Esophagus muscularis mucosa (tissue), 4 donors: ENCODE measurements at regions not wholly inside any gene's neighbourhood (a gene's known extent, or its start where the extent isn't known, plus 50 kb on each side); places are given as distances from the start of the nearest gene placed in this dataset.

Experiments used
- DNase-seq: peaks from one replicate; pipeline ENCODE4 v3.0.0-alpha.2; 2017; ENCODE audit errors: extremely low spot score
- H3K27ac ChIP-seq, 4 donors: fragments of 200-600 bp; sonication (generic); replicated peaks in 1 of 4; 1 replicate in 3 of 4; 2 replicates in 1 of 4; pipeline ENCODE4 v1.5.1; 2016 to 2019; ENCODE audit warnings: mild to moderate bottlenecking in 1 of 4
- H3K27me3 ChIP-seq, 4 donors: fragments of 200-600 bp; sonication (generic); one replicate each; pipeline versions ENCODE4 v1.5.1 to v1.6.0; 2016 to 2019
- H3K36me3 ChIP-seq, 4 donors: fragments of 200-600 bp; sonication (generic); one replicate each; pipeline ENCODE4 v1.5.1; 2016 to 2019
- H3K4me1 ChIP-seq, 4 donors: fragments of 200-600 bp; sonication (generic); one replicate each; pipeline ENCODE4 v1.5.1; 2016 to 2019
- H3K4me3 ChIP-seq, 4 donors: fragments of 200-600 bp; sonication (generic); 1 replicate in 2 of 4; 2 replicates in 2 of 4; pipeline ENCODE4 v1.5.1; 2016 to 2019; ENCODE audit warnings: mild to moderate bottlenecking in 4 of 4, moderate library complexity in 1 of 4
- H3K9me3 ChIP-seq, 4 donors: fragments of 200-600 bp; sonication (generic); 1 replicate in 3 of 4; 2 replicates in 1 of 4; pipeline ENCODE4 v1.5.1; 2016 to 2019
- CTCF ChIP-seq, 3 experiments: fragments of 200-600 bp in 2 of 3; fragments of 450-650 bp in 1 of 3; sonication (generic) in 2 of 3; IDR thresholded peaks; one replicate each; pipeline ENCODE4 v1.5.1; 2017 to 2019; ENCODE audit warnings: antibody characterized with exemption in 3 of 3, mild to moderate bottlenecking in 2 of 3, moderate library complexity in 1 of 3
- EP300 ChIP-seq: sonication (generic); formaldehyde crosslinking; IDR thresholded peaks from one replicate; pipeline ENCODE4 v1.6.1; 2017; ENCODE audit warnings: antibody characterized with exemption
- POLR2A ChIP-seq: fragments of 450-650 bp; IDR thresholded peaks from one replicate; pipeline ENCODE4 v1.6.1; 2017; ENCODE audit warnings: antibody characterized with exemption, moderate library complexity, mild to moderate bottlenecking, low read depth
- POLR2AphosphoS5 ChIP-seq, 2 donors: sonication (generic); formaldehyde crosslinking; IDR thresholded peaks; one replicate each; pipeline ENCODE4 v1.6.1; 2017; ENCODE audit warnings: antibody characterized with exemption in 2 of 2
- WGBS: methylation state at CpG from one replicate; pipeline ENCODE4 v1.1.5; 2018; 5-methylcytosine and 5-hydroxymethylcytosine counted together
- intact Hi-C: fragments of 100-400 bp; cut with DNase I; formaldehyde crosslinking; loops from one replicate; pipeline ENCODE4 v1.15.1; 2023

DNA sequence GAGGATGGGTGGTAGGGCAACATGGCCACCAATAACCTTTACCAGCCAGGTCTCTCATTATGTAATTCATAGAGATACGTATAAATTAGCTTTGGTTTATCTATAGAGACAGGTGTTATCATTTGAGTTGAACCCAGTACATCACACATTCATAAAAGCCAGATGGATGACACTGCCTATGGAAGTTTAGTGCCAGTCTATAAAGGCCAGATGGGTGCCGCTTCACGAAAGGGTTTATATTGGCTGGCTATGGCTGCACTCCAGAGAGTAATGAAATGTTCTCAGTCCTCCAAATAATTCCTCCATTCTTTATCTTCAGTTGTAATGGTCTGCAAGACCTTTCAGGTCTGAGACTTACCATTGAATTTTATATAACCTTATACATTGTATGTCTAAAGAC is 331.9 kb upstream of the NR3C2 start:
- no peak overlapping the region for H3K27ac ChIP-seq
- no peak overlapping the region for H3K4me3 ChIP-seq
- no peaks in the 10 kb centered on the region for H3K27me3 ChIP-seq
- H3K36me3 ChIP-seq: no peaks in the 10 kb centered on the region
- no peaks in the 10 kb centered on the region for H3K9me3 ChIP-seq
- 86% methylated on average over 3 of the region's 3 CpGs for WGBS
- no peak for DNase-seq
- no peak for TF ChIP-seq CTCF (IDR thresholded peaks at IDR 0.05)
- no peak for TF ChIP-seq EP300
- no peak for TF ChIP-seq POLR2A
- no peak for TF ChIP-seq POLR2AphosphoS5 (IDR thresholded peaks at IDR 0.05)
- intact Hi-C loops: no loop called here
- H3K4me1 ChIP-seq: no peaks in the 10 kb centered on the region

DNA sequence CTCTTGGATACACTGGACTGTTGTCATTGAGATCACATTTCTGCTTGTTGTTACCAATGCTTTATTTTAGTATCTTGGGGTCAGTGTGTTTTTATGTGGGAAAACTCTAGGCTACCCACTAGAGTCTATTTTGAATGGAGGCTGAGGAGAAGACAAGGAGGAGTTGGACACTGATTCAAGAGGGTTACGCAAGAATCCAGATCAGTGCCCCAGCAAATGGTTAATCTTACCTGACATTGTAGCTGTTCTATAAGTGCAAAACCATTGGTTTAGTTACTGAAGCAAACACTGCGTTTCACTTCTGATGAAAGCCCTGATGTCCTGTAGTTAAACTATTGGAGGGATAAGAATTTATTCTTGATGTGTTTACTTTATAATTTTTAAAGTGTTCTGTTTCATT is 331.1 kb upstream of the NR3C2 start:
- intact Hi-C loops: no loop called here
- no peak overlapping the region for H3K4me3 ChIP-seq
- TF ChIP-seq EP300 (no peak), POLR2AphosphoS5 (IDR thresholded peaks at IDR 0.05) (no peak), CTCF (IDR thresholded peaks at IDR 0.05) (no peak), POLR2A (no peak)
- H3K27ac ChIP-seq: no peak overlapping the region
- no peaks in the 10 kb centered on the region for H3K4me1 ChIP-seq
- no peaks in the 10 kb centered on the region for H3K27me3 ChIP-seq
- no peaks in the 10 kb centered on the region for H3K9me3 ChIP-seq
- 89% methylated on average over 2 of the region's 2 CpGs for WGBS
- no peak for DNase-seq
- H3K36me3 ChIP-seq: no peaks in the 10 kb centered on the region

DNA sequence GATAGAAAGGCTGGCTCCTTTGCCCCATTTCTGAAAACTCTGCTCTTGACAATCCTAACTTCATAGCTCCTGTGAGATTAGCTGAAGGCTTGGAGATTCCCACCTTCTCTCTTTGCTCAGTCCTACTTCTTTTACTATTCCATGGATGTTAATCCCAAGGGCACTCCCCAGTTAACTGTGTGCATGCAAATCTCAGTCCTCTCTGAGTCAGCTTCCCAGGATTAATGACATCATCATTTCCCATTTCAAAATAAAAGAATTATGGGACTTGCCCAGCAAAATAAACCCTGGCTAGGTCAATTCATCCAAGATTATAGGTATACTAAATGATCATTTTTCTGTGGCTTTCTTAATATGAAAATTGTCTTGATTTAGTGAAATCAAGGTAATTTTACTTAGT is 328.6 kb upstream of the NR3C2 start:
- H3K4me1 ChIP-seq: no peaks in the 10 kb centered on the region
- intact Hi-C loops: no loop called here
- H3K27ac ChIP-seq: no peak overlapping the region
- no peak overlapping the region for H3K4me3 ChIP-seq
- no peak for DNase-seq
- H3K27me3 ChIP-seq: no peaks in the 10 kb centered on the region
- no peaks in the 10 kb centered on the region for H3K36me3 ChIP-seq
- no peak for TF ChIP-seq POLR2A
- TF ChIP-seq POLR2AphosphoS5 (IDR thresholded peaks at IDR 0.05): no peak
- no peak for TF ChIP-seq EP300
- no peak for TF ChIP-seq CTCF (IDR thresholded peaks at IDR 0.05)
- no peaks in the 10 kb centered on the region for H3K9me3 ChIP-seq

DNA sequence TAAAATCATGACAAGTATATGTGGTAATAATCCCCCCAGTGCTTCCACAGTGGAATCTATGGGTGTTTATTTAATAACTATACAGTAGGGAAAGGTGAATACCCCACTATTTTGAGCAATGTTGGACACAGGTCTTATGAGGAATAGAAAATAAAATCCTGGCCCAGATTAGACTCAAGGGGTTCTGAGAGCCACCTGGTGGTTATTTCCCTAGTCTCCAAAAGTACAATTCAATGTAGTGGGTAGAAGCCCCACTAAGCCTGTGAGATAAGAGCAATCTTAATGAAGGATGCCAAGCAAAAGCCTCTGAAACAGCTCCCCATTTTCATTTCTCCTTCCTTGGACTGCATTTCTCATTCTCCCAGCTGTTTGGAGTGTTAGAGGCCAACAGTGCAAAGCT is 328.2 kb upstream of the NR3C2 start:
- H3K9me3 ChIP-seq: no peaks in the 10 kb centered on the region
- intact Hi-C loops: no loop called here
- no peaks in the 10 kb centered on the region for H3K36me3 ChIP-seq
- no peak overlapping the region for H3K4me3 ChIP-seq
- TF ChIP-seq POLR2A: no peak
- no peak for TF ChIP-seq POLR2AphosphoS5 (IDR thresholded peaks at IDR 0.05)
- no peak for TF ChIP-seq EP300
- no peak for TF ChIP-seq CTCF (IDR thresholded peaks at IDR 0.05)
- no peak for DNase-seq
- no peak overlapping the region for H3K27ac ChIP-seq
- H3K4me1 ChIP-seq: no peaks in the 10 kb centered on the region
- H3K27me3 ChIP-seq: no peaks in the 10 kb centered on the region

GRCh38 chr4:148764720-148765119 is 322.5 kb upstream of the NR3C2 start:
- H3K27me3 ChIP-seq: no peaks in the 10 kb centered on the region
- WGBS: 65% methylated on average over 2 of the region's 2 CpGs
- no peak for DNase-seq
- intact Hi-C loops: no loop called here
- H3K36me3 ChIP-seq: no peaks in the 10 kb centered on the region
- no peak overlapping the region for H3K4me3 ChIP-seq
- TF ChIP-seq CTCF (IDR thresholded peaks at IDR 0.05) (no peak), EP300 (no peak), POLR2AphosphoS5 (IDR thresholded peaks at IDR 0.05) (no peak), POLR2A (no peak)
- H3K4me1 ChIP-seq: no peaks in the 10 kb centered on the region
- no peak overlapping the region for H3K27ac ChIP-seq
- H3K9me3 ChIP-seq: no peaks in the 10 kb centered on the region
